HL-60 (cell line): ENCODE measurements at regions not wholly inside any gene's neighbourhood (a gene's known extent, or its start where the extent isn't known, plus 50 kb on each side); places are given as distances from the start of the nearest gene placed in this dataset.

Source experiments
- DNase-seq, 2 experiments: peaks; one replicate each; pipeline ENCODE4 v3.0.0-alpha.2; 2010 to 2020; ENCODE audit warnings: low read depth in 1 of 2, low spot score in 1 of 2
- H3K27ac ChIP-seq: fragments of 250-450 bp; sonication (Bioruptor Pico); replicated peaks from 2 replicates; pipeline ENCODE4 v1.5.1; 2020; ENCODE audit warnings: mild to moderate bottlenecking, moderate library complexity
- H3K27me3 ChIP-seq: fragments of 250-450 bp; sonication (Bioruptor Pico); 2 replicates; pipeline ENCODE4 v1.5.1; 2021; ENCODE audit warnings: mild to moderate bottlenecking, moderate library complexity; ENCODE audit not compliant: insufficient read depth, poor library complexity, severe bottlenecking
- H3K4me3 ChIP-seq: replicated peaks from 2 replicates; pipeline ENCODE4 v1.5.1; 2011; ENCODE audit warnings: mild to moderate bottlenecking, control low read depth, low read length; ENCODE audit not compliant: insufficient read depth
- GABPA ChIP-seq: IDR thresholded peaks from 2 replicates; pipeline ENCODE4 v1.6.1; 2012; ENCODE audit warnings: low read depth
- POLR2AphosphoS5 ChIP-seq: IDR thresholded peaks from 2 replicates; pipeline ENCODE4 v1.6.1; 2012; ENCODE audit warnings: low read depth
- SPI1 ChIP-seq: IDR thresholded peaks from 2 replicates; pipeline ENCODE4 v1.6.1; 2012; ENCODE audit warnings: low read depth, mild to moderate bottlenecking, borderline replicate concordance
- TF ChIP-seq, protein P1 (sequence below): IDR thresholded peaks from one replicate; pipeline ENCODE4 v1.5.1; 2011; ENCODE audit warnings: low read length, control low read depth, inconsistent platforms; ENCODE audit not compliant: insufficient read depth
- TF ChIP-seq, protein P2 (sequence below): IDR thresholded peaks from 2 replicates; pipeline ENCODE4 v1.6.1; 2012; ENCODE audit warnings: low read depth; ENCODE audit not compliant: insufficient replicate concordance

- no peak overlapping the region for H3K4me3 ChIP-seq
- no peak for TF ChIP-seq SPI1
- no peak for TF ChIP-seq POLR2AphosphoS5
- TF ChIP-seq, protein P1, sequence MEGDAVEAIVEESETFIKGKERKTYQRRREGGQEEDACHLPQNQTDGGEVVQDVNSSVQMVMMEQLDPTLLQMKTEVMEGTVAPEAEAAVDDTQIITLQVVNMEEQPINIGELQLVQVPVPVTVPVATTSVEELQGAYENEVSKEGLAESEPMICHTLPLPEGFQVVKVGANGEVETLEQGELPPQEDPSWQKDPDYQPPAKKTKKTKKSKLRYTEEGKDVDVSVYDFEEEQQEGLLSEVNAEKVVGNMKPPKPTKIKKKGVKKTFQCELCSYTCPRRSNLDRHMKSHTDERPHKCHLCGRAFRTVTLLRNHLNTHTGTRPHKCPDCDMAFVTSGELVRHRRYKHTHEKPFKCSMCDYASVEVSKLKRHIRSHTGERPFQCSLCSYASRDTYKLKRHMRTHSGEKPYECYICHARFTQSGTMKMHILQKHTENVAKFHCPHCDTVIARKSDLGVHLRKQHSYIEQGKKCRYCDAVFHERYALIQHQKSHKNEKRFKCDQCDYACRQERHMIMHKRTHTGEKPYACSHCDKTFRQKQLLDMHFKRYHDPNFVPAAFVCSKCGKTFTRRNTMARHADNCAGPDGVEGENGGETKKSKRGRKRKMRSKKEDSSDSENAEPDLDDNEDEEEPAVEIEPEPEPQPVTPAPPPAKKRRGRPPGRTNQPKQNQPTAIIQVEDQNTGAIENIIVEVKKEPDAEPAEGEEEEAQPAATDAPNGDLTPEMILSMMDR, result no peak
- no peak for TF ChIP-seq GABPA
- TF ChIP-seq, protein P2, sequence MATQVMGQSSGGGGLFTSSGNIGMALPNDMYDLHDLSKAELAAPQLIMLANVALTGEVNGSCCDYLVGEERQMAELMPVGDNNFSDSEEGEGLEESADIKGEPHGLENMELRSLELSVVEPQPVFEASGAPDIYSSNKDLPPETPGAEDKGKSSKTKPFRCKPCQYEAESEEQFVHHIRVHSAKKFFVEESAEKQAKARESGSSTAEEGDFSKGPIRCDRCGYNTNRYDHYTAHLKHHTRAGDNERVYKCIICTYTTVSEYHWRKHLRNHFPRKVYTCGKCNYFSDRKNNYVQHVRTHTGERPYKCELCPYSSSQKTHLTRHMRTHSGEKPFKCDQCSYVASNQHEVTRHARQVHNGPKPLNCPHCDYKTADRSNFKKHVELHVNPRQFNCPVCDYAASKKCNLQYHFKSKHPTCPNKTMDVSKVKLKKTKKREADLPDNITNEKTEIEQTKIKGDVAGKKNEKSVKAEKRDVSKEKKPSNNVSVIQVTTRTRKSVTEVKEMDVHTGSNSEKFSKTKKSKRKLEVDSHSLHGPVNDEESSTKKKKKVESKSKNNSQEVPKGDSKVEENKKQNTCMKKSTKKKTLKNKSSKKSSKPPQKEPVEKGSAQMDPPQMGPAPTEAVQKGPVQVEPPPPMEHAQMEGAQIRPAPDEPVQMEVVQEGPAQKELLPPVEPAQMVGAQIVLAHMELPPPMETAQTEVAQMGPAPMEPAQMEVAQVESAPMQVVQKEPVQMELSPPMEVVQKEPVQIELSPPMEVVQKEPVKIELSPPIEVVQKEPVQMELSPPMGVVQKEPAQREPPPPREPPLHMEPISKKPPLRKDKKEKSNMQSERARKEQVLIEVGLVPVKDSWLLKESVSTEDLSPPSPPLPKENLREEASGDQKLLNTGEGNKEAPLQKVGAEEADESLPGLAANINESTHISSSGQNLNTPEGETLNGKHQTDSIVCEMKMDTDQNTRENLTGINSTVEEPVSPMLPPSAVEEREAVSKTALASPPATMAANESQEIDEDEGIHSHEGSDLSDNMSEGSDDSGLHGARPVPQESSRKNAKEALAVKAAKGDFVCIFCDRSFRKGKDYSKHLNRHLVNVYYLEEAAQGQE, result no peak
- no peak for DNase-seq
- H3K27ac ChIP-seq, result no peak overlapping the region
- H3K27me3 ChIP-seq, result no peaks in the 10 kb centered on the region
These were observed 66.3 kb upstream of the STX18 start for GRCh38 chr4:4608214-4608537.

GRCh38 chr4:4607336-4608213 lies 65.7 kb upstream of the STX18 start:
- DNase-seq, result no peak
- Histone ChIP-seq H3K4me3 (no peak overlapping the region), H3K27ac (no peak overlapping the region), H3K27me3 (no peaks in the 10 kb centered on the region)
- TF ChIP-seq POLR2AphosphoS5 (no peak), SPI1 (no peak), GABPA (no peak)
- TF ChIP-seq, protein P2, result no peak
- TF ChIP-seq, protein P1, result no peak

DNA sequence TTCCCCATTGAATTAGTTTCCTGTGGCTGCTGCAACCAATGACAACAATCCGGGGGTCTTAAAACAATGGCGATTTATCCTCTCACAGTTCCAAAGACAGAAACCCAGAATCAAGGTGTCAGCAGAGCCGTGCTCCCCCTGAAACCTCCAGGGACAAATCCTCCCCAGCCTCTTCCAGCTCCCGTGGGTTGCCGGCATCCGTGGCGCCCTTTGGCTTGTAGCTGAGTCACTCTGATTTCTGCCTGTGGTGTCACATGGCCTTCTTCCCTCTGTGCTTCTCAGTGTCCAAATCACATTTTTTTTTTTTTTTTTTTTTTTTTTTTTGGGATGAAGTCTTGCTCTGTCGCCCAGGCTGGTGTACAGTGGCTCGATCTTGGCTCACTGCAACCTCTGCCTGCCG lies 64.5 kb upstream of the STX18 start:
- peak in 1 of 2 experiments; percentile 3 for DNase-seq
- TF ChIP-seq GABPA (no peak), POLR2AphosphoS5 (no peak), SPI1 (no peak)
- TF ChIP-seq, protein P1, result no peak
- TF ChIP-seq, protein P2, result no peak
- no peak overlapping the region for H3K27ac ChIP-seq
- H3K27me3 ChIP-seq, result no peaks in the 10 kb centered on the region
- H3K4me3 ChIP-seq, result no peak overlapping the region
